ENCODE measurements at regions not wholly inside any gene's neighbourhood (a gene's known extent, or its start where the extent isn't known, plus 50 kb on each side); places are given as distances from the start of the nearest gene placed in this dataset.

GRCh38 chr18:60493066-60493465 lies 120.5 kb upstream of the MC4R start (continued):
- TF ChIP-seq SP4 (IDR thresholded peaks at IDR 0.05; ENCODE audit: low read length) (no peak), POU5F1 (IDR thresholded peaks at IDR 0.05; ENCODE audit: low read depth, low read length) (peak; percentile 85; the same call in 1 of the 2 replicates), MAX (IDR thresholded peaks at IDR 0.05) (no peak), POLR2AphosphoS5 (IDR thresholded peaks at IDR 0.05; ENCODE audit: low read depth, low read length) (0 out of 2 replicates have a peak, but pooled peaks have one; percentile 24), CHD1 (IDR thresholded peaks at IDR 0.05; ENCODE audit: low read depth, low read length) (no peak), SP2 (IDR thresholded peaks at IDR 0.05; ENCODE audit: low read length) (no peak), YY1 (IDR thresholded peaks at IDR 0.05; ENCODE audit: low read depth, low read length) (no peak), NRF1 (IDR thresholded peaks at IDR 0.05; ENCODE audit: low read depth, low read length) (no peak), CTBP2 (IDR thresholded peaks at IDR 0.05; ENCODE audit: borderline replicate concordance, insufficient read depth, insufficient read length, low read length) (no peak), KDM5A (IDR thresholded peaks at IDR 0.05; ENCODE audit: low read length) (no peak), CTCF (IDR thresholded peaks at IDR 0.05; ENCODE audit: control extremely low read depth in 1 of 3, insufficient read depth in 1 of 3, low read depth in 1 of 3, low read length in 3 of 3) (no peak)

Measured in H1 (cell line).